GM12878 (cell line): ENCODE measurements at regions not wholly inside any gene's neighbourhood (a gene's known extent, or its start where the extent isn't known, plus 50 kb on each side); places are given as distances from the start of the nearest gene placed in this dataset.

Experiments used
- CEBPB ChIP-seq, 2 experiments: fragments of 150-350 bp in 1 of 2; IDR thresholded peaks; 2 replicates each; pipeline ENCODE4 v1.6.1; 2012 to 2014; ENCODE audit warnings: low read depth in 2 of 2, low read length in 2 of 2, borderline replicate concordance in 1 of 2, inconsistent platforms in 1 of 2
- CHD2 ChIP-seq: IDR thresholded peaks from 2 replicates; pipeline ENCODE4 v1.6.1; 2011; ENCODE audit warnings: low read depth, low read length, improper control_type of control experiment, borderline replicate concordance
- CHD4 ChIP-seq: fragments of 200-600 bp; sonication (generic); IDR thresholded peaks from 2 replicates; pipeline ENCODE4 v1.6.1; 2016; ENCODE audit warnings: mild to moderate bottlenecking
- CTCF ChIP-seq, 3 experiments: IDR thresholded peaks in 2 of 3; conservative IDR thresholded peaks in 1 of 3; 2 replicates each; pipeline ENCODE4 v1.5.1; 2011; ENCODE audit warnings: low read depth in 3 of 3, low read length in 3 of 3, mild to moderate bottlenecking in 3 of 3, control low read depth in 2 of 3, moderate library complexity in 2 of 3, inconsistent platforms in 1 of 3, mixed read lengths in 1 of 3; ENCODE audit not compliant: control insufficient read depth in 2 of 3, insufficient read depth in 1 of 3; ENCODE audit errors: extremely low read depth in 1 of 3
- E2F8 ChIP-seq: fragments of 450-650 bp; IDR thresholded peaks from 2 replicates; pipeline ENCODE4 v1.6.1; 2018; ENCODE audit warnings: mild to moderate bottlenecking, low read depth, moderate library complexity; ENCODE audit not compliant: partially characterized antibody
- EGR1 ChIP-seq, 2 experiments: IDR thresholded peaks; 1 replicate in 1 of 2; 2 replicates in 1 of 2; pipeline ENCODE4 v1.6.1; 2011 to 2012; ENCODE audit warnings: low read depth in 2 of 2, low read length in 2 of 2, borderline replicate concordance in 1 of 2, mild to moderate bottlenecking in 1 of 2, moderate library complexity in 1 of 2
- MTA2 ChIP-seq: fragments of 450-650 bp; IDR thresholded peaks from 2 replicates; pipeline ENCODE4 v1.6.1; 2016; ENCODE audit warnings: low read depth, mild to moderate bottlenecking, moderate library complexity
- NR2F1 ChIP-seq: fragments of 450-650 bp; conservative IDR thresholded peaks from 2 replicates; pipeline ENCODE4 v1.6.1; 2017; ENCODE audit warnings: mild to moderate bottlenecking
- POLR2A ChIP-seq: IDR thresholded peaks from 2 replicates; pipeline ENCODE4 v1.6.1; 2011; ENCODE audit warnings: low read depth, mild to moderate bottlenecking, low read length
- POLR2AphosphoS5 ChIP-seq: IDR thresholded peaks from 2 replicates; pipeline ENCODE4 v1.6.1; 2011; ENCODE audit warnings: mild to moderate bottlenecking, low read length, inconsistent platforms
- RAD21 ChIP-seq: IDR thresholded peaks from 2 replicates; pipeline ENCODE4 v1.6.1; 2011; ENCODE audit warnings: mild to moderate bottlenecking, low read depth, low read length, moderate library complexity; ENCODE audit not compliant: insufficient read depth
- SKIL ChIP-seq: fragments of 450-650 bp; IDR thresholded peaks from 2 replicates; pipeline ENCODE4 v1.6.1; 2017; ENCODE audit warnings: mild to moderate bottlenecking, low read depth, inconsistent platforms; ENCODE audit not compliant: poor library complexity, severe bottlenecking
- SP1 ChIP-seq: IDR thresholded peaks from one replicate; pipeline ENCODE4 v1.6.1; 2011; ENCODE audit warnings: low read depth, low read length
- TAF1 ChIP-seq: IDR thresholded peaks from 2 replicates; pipeline ENCODE4 v1.6.1; 2011; ENCODE audit warnings: mild to moderate bottlenecking, low read depth, low read length, borderline replicate concordance

- no peak for TF ChIP-seq SP1
- TF ChIP-seq EGR1 (IDR thresholded peaks at IDR 0.05; ENCODE audit: borderline replicate concordance in 1 of 2, low read depth in 2 of 2, low read length in 2 of 2) = no peak
- no peak for TF ChIP-seq CTCF (IDR thresholded peaks at IDR 0.05 in 2 of 3, conservative IDR thresholded peaks at IDR 0.05 in 1 of 3; ENCODE audit: control insufficient read depth in 2 of 3, extremely low read depth in 1 of 3, insufficient read depth in 1 of 3, low read depth in 3 of 3, low read length in 3 of 3)
- no peak for TF ChIP-seq MTA2
- no peak for TF ChIP-seq POLR2A
- no peak for TF ChIP-seq E2F8
- TF ChIP-seq NR2F1 = no peak
- TF ChIP-seq POLR2AphosphoS5 = no peak
- no peak for TF ChIP-seq RAD21
- TF ChIP-seq SKIL = no peak
- no peak for TF ChIP-seq TAF1
- no peak for TF ChIP-seq CHD2
- no peak for TF ChIP-seq CEBPB (IDR thresholded peaks at IDR 0.05; ENCODE audit: borderline replicate concordance in 1 of 2, low read depth in 2 of 2, low read length in 2 of 2)
- no peak for TF ChIP-seq CHD4
These were observed 218.4 kb downstream of the LMBRD1 start for GRCh38 chr6:69578361-69578890.
